Neural progenitor cell (in vitro differentiated cells): ENCODE measurements at regions not wholly inside any gene's neighbourhood (a gene's known extent, or its start where the extent isn't known, plus 50 kb on each side); places are given as distances from the start of the nearest gene placed in this dataset.

Source experiments
- EZH2 ChIP-seq: fragments of 200-600 bp; sonication (generic); IDR thresholded peaks from 2 replicates; pipeline ENCODE4 v1.6.1; 2017; ENCODE audit warnings: antibody characterized with exemption, mild to moderate bottlenecking, moderate library complexity
- EZH2phosphoT487 ChIP-seq: fragments of 200-600 bp; sonication (generic); IDR thresholded peaks from 2 replicates; pipeline ENCODE4 v1.6.1; 2017; ENCODE audit warnings: antibody characterized with exemption
- TF ChIP-seq, protein P1 (sequence below): fragments of 200-600 bp; sonication (generic); IDR thresholded peaks from 2 replicates; pipeline ENCODE4 v1.5.1; 2017; ENCODE audit warnings: antibody characterized with exemption, mild to moderate bottlenecking

DNA sequence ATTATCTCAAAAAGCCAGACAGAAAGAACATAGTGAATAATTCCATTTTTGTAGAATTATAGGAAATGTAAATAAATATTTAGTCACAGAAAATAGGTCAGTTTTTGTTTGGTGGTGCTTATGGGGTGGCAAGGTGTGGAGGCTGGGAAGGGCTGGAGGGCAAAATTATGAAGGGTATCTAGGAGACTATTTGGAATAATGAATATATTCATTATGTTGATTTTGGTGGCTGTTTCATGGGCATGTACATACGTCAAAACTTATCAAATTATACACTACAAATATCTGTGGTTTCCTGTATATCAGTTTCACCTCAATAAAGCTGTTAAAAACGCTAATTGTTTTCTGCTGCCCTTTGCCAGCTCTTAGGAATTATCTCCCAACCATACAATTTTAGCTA is 298.7 kb upstream of the GOLIM4 start:
- TF ChIP-seq, protein P1, sequence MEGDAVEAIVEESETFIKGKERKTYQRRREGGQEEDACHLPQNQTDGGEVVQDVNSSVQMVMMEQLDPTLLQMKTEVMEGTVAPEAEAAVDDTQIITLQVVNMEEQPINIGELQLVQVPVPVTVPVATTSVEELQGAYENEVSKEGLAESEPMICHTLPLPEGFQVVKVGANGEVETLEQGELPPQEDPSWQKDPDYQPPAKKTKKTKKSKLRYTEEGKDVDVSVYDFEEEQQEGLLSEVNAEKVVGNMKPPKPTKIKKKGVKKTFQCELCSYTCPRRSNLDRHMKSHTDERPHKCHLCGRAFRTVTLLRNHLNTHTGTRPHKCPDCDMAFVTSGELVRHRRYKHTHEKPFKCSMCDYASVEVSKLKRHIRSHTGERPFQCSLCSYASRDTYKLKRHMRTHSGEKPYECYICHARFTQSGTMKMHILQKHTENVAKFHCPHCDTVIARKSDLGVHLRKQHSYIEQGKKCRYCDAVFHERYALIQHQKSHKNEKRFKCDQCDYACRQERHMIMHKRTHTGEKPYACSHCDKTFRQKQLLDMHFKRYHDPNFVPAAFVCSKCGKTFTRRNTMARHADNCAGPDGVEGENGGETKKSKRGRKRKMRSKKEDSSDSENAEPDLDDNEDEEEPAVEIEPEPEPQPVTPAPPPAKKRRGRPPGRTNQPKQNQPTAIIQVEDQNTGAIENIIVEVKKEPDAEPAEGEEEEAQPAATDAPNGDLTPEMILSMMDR: no peak
- TF ChIP-seq EZH2: no peak
- no peak for TF ChIP-seq EZH2phosphoT487
